ENCODE measurements at regions not wholly inside any gene's neighbourhood (a gene's known extent, or its start where the extent isn't known, plus 50 kb on each side); places are given as distances from the start of the nearest gene placed in this dataset.

DNA sequence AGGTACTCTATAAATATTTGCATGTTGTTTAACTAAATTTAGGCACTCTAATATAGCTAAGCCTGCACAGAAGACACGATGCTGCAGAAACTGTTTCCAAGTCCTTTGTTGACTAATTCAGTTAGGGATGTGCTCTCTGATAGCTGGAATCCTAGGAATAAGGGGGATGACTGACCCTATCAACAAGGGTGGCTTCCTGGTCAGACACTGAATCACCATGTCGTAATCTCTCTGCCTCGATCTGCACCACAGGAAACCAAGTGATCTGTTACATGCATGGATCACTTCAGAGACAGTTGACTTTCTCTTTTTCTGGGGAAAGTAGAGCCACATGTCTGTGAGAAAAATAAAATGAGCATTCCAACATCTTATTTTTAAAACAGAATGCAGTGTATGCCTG lies 169.1 kb downstream of the GUCY2F start:
- DNase-seq, result no peak

DNA sequence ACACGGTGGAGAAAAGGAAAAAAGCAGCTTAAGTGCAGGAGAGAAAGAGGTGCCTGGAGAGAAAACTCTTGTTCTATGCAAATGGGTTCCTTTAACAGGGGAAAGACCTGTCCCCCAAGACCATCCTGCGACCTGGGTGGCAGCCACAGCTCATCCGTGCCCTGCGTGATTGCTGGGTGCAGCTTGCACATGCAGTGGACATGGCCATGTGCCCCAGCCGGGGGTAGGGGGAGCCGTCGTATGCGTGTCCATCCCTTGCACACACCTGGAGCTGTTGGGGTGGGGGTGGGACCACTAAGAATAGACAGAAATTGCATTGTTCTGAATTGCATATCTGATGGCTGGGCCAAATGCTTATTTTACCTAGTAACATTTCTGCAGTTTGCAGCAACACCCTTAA lies 171.9 kb downstream of the GUCY2F start:
- no peak for DNase-seq

DNA sequence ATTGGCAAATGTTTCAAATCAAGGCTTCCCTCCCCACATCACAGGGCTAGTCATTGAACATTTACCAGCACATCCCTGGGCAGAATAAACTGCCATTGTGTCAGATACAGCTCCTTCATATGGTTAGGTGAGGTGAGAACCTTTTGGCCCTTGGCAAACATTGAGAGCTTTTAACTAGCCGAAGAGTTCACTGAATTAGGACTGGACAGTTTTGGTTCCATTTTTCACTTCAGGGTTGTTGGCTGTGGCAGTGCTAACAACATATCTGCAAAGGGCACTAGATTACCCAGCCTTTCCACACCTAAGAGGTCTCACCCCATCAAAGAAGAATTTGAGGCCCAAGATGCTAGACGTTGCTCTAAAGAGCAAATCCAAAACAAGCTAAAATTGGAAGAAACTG lies 180.7 kb downstream of the GUCY2F start:
- no peak for DNase-seq

DNA sequence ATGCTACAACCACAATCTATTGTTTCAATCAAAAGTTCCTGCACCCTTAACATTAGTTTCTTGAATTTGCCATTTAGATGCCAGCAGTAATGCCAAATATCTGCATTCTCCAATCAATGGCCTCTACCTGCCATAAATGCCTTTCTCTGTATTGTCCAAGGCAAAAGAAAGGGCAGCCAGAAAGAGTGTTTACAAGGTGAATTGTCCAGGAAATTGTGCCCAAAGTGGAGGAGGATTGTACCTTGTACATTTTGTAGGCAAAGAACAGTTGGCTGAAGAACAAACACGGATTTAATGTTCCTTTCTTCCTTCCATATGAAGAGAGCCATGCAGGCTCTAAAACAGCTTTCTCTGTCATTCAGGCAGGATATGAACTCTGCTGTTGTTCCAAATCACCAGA lies 181.5 kb downstream of the GUCY2F start:
- DNase-seq, result no peak

DNA sequence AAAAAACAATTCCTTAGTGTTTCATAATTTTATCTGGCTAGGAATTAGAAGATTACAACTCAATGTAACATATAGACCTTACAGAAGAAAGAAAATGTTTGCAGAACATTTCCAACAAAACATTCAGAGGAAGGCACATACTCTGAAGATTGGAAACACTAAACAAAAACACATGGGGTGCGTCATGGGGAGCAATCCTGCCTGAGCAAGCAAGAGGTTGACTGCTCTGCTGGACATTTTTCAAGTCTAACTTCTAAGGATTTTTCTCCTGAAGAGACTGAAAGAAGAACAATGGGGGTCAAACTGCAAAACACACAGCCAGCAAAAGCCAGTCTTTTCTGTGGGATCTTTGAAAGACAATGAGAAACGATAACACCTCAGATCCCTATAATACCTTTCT lies 182.8 kb downstream of the GUCY2F start:
- DNase-seq, result no peak

DNA sequence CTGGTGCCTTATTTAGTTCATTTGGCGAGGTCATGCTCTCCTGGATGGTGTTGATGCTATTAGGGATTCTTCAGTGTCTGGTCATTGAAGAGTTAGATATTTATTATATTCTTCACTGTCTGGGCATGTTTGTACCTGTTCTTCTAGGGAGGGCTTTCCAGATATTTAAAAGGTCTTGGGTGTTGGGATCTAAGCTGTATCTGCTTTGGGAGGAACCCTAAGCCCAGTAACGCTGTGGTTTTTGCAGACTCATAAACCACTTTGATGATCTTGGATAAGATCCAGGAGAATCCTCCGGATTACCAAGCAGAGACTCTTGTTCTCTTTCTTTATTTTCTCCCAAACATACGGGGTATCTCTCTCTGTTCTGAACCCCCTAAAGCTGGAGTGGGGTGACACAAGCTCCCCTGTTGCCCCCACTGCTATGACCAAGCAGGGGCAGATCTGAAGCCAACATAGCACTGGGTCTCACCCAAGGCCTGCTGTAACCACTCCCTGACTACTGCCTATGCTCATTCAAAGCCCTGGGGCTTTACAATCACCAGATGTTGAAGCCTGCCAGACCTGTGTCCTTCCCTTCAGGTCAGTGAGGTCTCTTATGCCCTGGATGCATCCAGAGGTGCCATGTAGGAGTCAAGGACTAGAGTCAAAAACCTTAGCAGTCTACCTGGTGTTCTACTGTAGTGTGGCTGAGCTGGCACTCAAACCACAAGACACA lies 187.6 kb downstream of the GUCY2F start:
- DNase-seq, result no peak

DNA sequence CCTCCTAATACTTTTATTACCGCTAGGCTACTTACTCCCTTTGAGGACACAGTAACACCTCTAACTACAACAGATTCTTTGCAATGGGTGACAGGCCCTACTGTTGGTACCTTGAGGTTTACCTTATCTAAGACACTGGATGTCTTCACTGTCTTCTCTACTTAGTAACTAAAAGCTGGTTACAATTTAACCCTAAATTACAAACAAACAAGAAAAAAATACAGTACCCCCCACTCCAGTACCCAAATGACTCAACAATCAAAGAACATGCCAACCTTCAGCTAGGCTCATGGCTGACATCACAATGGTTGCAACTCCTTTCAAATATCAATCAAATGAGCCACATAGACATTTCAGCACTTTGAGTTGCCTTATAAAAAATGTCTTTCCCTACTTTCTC lies 198.0 kb downstream of the GUCY2F start:
- no peak for DNase-seq

DNA sequence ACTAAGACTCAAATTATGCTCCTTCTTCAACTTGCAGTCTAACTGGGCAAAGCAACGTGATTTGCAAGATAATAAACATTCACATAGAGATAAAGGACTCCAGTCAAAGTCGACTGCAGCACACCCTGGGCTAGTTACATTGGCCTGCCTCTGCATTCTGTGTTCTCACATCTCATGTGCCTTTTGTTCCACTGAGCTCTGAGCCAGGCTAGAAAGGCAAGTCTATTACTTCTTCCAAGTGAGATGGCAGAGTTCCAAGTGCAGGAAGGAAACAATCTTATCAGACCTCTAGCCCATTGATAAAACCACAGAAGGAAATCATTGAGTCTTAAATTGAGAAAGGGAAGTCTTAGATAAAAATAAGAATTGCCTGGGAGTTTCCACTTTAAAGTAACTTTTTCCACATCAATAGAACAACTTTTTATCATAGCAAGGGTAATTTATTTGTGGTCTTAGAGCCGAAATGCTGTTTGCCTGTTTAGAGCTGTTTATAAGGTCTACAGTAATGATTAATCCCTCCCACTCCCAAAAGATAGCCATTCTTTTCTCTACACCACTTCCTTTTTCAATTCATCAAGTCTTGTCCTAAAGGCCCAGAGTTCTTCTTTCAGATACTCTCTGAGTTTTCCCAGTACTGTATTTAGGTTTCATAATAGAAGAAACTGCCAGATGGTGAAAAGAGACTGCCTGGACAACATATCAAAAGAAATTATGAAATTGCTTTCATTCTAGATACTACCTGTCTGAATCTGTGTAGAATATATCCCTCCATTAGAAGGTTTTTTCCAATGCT lies 200.2 kb downstream of the GUCY2F start:
- no peak for DNase-seq

DNA sequence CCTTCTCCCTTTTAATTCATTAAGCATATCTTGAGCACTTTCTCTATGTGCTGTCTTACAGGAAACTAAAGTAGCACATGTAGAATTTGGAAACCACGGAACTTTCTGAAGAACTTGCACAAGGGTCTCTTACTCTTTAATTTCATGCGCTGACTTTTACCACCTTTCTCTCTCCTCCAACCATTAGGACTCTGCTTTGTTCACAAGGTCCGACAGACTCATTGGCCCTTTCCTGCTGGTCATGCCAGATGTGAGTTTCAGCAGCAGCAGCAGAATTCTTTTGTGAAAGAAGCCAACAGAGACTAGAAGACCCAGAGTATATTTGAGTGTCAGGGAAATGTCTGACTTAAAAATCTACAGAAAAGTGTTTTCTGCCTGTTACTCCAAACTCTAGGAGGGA lies 207.1 kb downstream of the GUCY2F start:
- DNase-seq, result no peak

DNA sequence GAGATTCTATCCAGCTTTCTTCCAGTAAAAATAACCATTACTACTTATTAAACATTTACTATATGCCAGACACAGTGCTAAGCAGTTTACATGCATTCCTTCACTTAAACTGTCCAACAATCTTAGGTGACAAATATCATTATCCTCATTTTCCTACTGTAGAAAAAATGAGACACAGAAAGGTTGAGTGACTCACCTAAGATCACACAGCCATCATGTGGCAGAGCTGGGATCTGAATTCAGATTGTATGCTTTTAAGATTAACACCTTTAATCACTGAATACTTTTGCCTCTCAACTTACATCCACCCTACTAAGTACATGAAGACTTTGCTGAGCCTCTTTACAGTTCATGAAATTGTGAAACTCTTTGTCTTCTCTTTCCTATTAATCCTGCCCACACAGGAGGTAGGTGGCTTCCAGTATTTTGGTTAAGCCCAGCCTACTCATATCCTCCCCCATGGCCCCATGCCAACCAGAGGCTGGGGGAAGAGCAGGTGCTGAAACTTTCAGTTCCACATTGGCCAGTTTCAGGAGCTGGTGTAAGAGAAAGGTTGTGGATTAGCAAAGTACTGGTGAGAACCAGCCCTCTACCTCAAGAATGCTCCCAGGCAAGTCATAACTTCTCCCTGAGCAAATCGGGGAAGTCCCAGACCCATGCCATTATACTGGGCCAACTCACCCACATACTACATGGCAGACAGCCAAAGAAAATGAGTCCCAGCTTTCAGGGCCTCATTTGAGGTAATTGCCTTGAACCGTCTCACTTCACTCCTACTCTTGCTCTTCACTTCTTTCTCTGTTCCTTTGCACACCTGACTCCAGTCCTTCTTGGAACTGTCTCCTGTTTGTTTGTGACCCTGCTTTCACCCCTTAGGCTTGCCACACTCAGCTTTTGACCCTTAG lies 211.1 kb downstream of the GUCY2F start:
- no peak for DNase-seq

DNA sequence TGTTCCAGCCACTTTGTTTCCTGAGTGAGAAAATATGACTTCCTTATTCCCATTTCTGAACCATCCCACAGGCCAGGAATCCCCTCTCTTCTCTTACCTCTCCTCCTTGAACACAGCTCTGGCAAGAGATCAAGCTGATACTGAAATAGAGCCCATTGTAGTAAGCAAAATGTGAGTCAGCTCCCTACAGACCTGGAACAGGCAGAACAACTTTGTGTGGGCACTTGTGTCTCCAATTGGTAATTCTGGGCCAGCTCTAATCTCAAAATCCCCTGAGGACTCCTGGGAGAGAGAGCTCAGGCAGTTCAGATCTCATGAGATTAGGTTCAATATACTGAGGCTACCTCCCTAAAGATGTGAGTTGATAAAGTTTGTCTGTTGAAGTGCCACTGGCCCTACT lies 213.5 kb downstream of the GUCY2F start:
- no peak for DNase-seq

DNA sequence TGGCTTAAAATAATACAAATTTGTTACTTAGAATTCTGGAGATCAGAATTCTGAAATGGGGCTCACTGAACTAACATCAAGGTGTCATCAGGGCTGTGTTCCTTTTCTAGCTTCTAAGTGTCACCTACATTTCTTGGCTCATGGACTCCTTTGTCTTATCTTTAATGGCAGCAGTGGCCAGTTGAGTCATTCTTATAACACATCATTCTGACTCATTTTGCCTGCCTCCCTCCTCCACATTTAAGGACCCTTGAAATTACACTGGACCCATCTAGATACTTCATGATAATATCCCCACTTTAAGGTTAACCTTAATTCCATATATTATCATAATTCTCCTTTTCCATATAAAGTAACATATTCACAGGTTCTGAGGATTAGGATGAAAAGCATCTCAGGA lies 215.9 kb downstream of the GUCY2F start:
- no peak for DNase-seq

- DNase-seq, result no peak
Observed at GRCh38 chrX:109264878-109265277, 217.0 kb downstream of the GUCY2F start.

DNA sequence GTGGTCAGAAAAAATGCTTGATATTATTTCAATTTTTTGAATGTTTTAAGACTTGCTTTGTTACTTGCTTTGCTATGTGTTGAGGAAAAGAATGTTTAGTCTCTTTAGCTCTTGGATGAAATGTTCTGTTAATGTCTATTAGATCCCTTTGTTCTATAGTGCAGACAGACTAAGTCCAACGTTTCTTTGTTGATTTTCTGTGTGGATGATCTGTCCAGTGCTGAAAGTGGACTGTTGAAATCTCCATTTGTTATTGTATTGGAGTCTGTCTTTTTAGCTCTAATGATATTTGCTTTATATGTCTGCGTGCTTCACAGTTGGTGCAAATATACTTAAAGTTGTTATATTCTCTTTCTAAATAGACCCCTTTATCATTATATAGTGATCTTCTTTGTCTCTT lies 220.6 kb downstream of the GUCY2F start:
- DNase-seq, result no peak

- no peak for DNase-seq
Observed at GRCh38 chrX:109252789-109253188, 229.1 kb downstream of the GUCY2F start.

DNA sequence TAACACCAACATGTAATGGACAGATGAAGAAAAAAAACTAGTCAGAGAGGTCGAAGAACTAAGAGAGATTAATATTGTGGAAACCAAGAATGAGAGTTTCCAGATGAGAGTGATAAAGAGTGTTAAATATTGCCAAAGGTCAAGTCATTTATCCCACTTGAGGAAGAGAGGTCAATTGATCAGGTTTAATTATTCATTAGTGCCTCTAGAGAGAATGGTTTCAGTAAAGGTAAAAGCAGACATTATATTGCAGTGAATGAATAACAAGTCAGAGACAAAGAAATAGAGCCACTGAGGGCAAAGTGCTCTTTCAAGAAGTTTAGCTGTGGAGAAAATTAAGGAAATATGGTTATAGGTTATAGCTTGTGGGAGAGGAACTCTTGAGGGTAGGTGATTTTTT lies 263.1 kb downstream of the GUCY2F start:
- no peak for DNase-seq

- no peak for DNase-seq
Observed at GRCh38 chrX:109199726-109200125, 282.2 kb downstream of the GUCY2F start.

DNA sequence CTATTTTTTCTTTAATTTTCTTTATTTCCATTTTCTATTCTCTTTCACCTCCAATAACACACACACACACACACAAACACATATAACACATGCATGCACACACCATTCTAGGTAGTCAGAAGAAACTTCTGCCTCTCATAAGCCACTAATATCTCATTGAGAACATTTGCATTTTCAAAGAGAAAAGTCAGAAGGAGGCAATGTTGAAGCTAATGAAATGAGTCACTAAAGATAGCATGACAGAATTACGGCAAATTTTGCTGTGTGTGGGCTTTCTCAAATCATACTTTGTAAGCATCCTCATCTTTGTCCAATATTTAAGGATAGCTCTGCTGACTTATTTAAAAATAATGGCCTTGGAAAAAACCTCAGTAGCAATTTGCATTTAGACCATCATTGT lies 291.3 kb downstream of the GUCY2F start:
- DNase-seq, result no peak

- peak; percentile 3 to 16 for DNase-seq
Observed at GRCh38 chrX:109187473-109188168, 294.3 kb downstream of the GUCY2F start.

GRCh38 chrX:109186939-109187338 lies 294.9 kb downstream of the GUCY2F start:
- DNase-seq, result no peak

DNA sequence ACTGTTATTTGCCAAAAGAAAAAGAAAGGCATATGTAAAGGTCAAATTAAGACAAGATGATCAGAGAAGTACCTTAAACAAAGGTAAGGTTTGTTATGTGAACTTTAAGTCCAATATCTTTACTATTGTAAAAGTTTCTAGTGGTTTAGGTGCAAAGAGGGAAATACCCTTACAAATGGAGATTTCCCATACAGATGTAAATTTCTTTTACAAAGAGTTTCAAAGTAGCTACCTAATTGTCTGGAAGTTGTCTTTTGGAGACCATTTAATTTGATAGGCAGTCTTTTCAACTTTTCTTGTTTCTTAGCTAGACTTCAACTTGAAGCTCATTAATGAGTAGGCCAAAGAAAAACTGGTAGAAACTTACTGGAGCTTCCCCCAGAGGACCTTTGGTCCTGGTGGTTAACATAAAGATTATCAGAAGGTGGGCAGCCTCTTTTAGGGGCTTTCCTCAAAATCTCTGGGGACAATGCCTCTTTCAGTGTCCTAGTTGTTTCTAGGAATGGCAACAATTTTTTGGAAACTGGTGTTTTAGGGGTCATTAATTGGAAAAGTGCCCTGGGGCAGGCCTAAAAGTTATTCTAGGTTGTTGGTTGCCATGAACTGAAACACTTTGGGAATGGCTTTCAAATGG lies 297.3 kb downstream of the GUCY2F start:
- no peak for DNase-seq

DNA sequence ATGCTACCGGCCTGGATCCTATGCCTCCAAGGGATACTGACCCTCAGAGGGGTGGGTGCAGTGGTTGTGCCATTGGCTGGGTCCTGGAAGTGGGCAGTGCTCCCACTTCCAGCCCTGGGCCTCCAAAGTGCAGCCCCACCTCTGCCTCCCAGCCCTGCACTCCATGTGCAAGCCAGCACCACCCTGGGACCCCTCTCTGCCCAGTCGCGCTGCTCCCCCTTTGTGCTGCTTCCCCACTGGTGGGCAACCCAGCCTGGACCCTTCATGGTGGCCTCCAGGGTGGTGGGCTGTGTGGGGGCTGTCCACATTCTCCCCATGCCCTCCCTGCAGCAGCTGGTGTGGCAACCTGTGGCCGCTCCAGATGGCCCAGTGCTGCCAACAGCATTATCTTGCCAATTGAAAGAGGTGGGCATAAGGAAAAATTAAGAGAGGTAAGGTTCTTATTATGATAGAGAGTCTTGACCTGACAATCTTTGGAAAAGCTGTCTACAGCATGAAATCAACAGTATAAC lies 309.7 kb downstream of the GUCY2F start:
- no peak for DNase-seq
